Calu3 (cell line): ENCODE measurements at regions not wholly inside any gene's neighbourhood (a gene's known extent, or its start where the extent isn't known, plus 50 kb on each side); places are given as distances from the start of the nearest gene placed in this dataset.

Source experiments
- BruUV-seq: library from RNA; stranded (reverse); fragments of 400-500 nt; replicated peaks from 2 replicates; lab custom pipeline; 2021; lab: Mats Ljungman, UMichigan
- CTCF ChIA-PET: fragments of 300-600 bp; sonication (Branson Sonifier 250); formaldehyde crosslinking; loops from one replicate; lab custom pipeline; 2022; ENCODE audit warnings: antibody characterized with exemption; lab: Charles Lee
- DNase-seq: peaks from one replicate; pipeline ENCODE4 v3.0.0; 2022
- H3K27ac Mint-ChIP-seq: one replicate; pipeline ENCODE4 v1.8.0; 2022; ENCODE audit warnings: mixed read lengths; ENCODE audit not compliant: unreplicated experiment
- H3K27me3 Mint-ChIP-seq: one replicate; pipeline ENCODE4 v1.8.0; 2022; ENCODE audit warnings: mixed read lengths; ENCODE audit not compliant: unreplicated experiment
- H3K36me3 Mint-ChIP-seq: one replicate; pipeline ENCODE4 v1.8.0; 2022; ENCODE audit warnings: mild to moderate bottlenecking, moderate library complexity, mixed read lengths; ENCODE audit not compliant: insufficient read depth, unreplicated experiment
- H3K4me1 Mint-ChIP-seq: one replicate; pipeline ENCODE4 v1.8.0; 2022; ENCODE audit warnings: mild to moderate bottlenecking, low read depth, mixed read lengths; ENCODE audit not compliant: unreplicated experiment
- H3K4me3 Mint-ChIP-seq: one replicate; pipeline ENCODE4 v1.8.0; 2022; ENCODE audit warnings: mild to moderate bottlenecking, low read depth, moderate library complexity, mixed read lengths; ENCODE audit not compliant: unreplicated experiment
- H3K9me3 Mint-ChIP-seq: one replicate; pipeline ENCODE4 v1.8.0; 2022; ENCODE audit warnings: low read depth, mixed read lengths; ENCODE audit not compliant: unreplicated experiment
- intact Hi-C: fragments of 100-400 bp; cut with micrococcal nuclease; formaldehyde crosslinking; loops from one replicate; pipeline ENCODE4 v1.10.0; 2022; ENCODE audit not compliant: unreplicated experiment
- TF ChIP-seq, protein P1 (sequence below): fragments of 200-600 bp; IDR thresholded peaks from one replicate; pipeline ENCODE4 v1.8.0; 2022; ENCODE audit warnings: antibody characterized with exemption; ENCODE audit not compliant: unreplicated experiment

GRCh38 chr7:10239695-10240345 lies 733.9 kb upstream of the PHF14 start:
- Mint-ChIP-seq H3K4me1 (no peaks in the 10 kb centered on the region), H3K27ac (no peak overlapping the region)
- TF ChIP-seq, protein P1, sequence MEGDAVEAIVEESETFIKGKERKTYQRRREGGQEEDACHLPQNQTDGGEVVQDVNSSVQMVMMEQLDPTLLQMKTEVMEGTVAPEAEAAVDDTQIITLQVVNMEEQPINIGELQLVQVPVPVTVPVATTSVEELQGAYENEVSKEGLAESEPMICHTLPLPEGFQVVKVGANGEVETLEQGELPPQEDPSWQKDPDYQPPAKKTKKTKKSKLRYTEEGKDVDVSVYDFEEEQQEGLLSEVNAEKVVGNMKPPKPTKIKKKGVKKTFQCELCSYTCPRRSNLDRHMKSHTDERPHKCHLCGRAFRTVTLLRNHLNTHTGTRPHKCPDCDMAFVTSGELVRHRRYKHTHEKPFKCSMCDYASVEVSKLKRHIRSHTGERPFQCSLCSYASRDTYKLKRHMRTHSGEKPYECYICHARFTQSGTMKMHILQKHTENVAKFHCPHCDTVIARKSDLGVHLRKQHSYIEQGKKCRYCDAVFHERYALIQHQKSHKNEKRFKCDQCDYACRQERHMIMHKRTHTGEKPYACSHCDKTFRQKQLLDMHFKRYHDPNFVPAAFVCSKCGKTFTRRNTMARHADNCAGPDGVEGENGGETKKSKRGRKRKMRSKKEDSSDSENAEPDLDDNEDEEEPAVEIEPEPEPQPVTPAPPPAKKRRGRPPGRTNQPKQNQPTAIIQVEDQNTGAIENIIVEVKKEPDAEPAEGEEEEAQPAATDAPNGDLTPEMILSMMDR, result no peak

GRCh38 chr7:10245406-10245805 lies 728.3 kb upstream of the PHF14 start:
- no TSS peak for BruUV-seq
- Mint-ChIP-seq H3K4me3 (no peak overlapping the region), H3K9me3 (peaks cover 15% of the 10 kb centered on the region), H3K27me3 (no peaks in the 10 kb centered on the region), H3K36me3 (no peaks in the 10 kb centered on the region), H3K4me1 (no peaks in the 10 kb centered on the region), H3K27ac (no peak overlapping the region)
- intact Hi-C loops, result no loop called here
- CTCF ChIA-PET, result no interaction called here
- TF ChIP-seq, protein P1, result no peak
- no peak for DNase-seq

More at GRCh38 chr7:10239695-10240345, 733.9 kb upstream of the PHF14 start:
- peaks cover 4% of the 10 kb centered on the region for H3K9me3 Mint-ChIP-seq
- no peaks in the 10 kb centered on the region for H3K27me3 Mint-ChIP-seq
- H3K4me3 Mint-ChIP-seq, result no peak overlapping the region
- BruUV-seq, result no TSS peak
- intact Hi-C loops, result no loop called here
- DNase-seq, result no peak
- H3K36me3 Mint-ChIP-seq, result peaks cover 4% of the 10 kb centered on the region
- CTCF ChIA-PET, result no interaction called here

DNA sequence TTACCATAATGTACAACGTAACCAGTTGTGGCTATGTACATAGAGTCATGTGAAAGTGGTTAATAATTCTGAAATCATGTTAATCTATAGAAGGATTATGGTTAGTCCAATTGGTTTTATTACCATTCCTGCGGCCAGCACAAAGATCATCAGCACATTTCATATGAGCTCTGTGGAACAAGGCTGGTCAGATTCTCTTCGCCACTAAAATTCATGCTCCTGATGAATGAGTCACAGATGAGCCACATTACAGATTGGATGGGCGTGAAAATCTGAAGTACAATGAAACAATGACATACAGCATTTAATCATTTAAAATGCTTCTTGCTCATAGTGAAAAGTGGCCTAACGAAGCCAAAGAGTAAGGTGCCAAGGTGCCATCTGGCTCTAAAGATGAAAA lies 716.2 kb upstream of the PHF14 start:
- DNase-seq, result no peak
- no peaks in the 10 kb centered on the region for H3K36me3 Mint-ChIP-seq
- TF ChIP-seq, protein P1, result no peak
- no peak overlapping the region for H3K4me3 Mint-ChIP-seq
- H3K27me3 Mint-ChIP-seq, result no peaks in the 10 kb centered on the region
- peaks cover 2% of the 10 kb centered on the region for H3K9me3 Mint-ChIP-seq
- CTCF ChIA-PET, result no interaction called here
- intact Hi-C loops, result no loop called here
- peaks cover 3% of the 10 kb centered on the region for H3K4me1 Mint-ChIP-seq
- H3K27ac Mint-ChIP-seq, result no peak overlapping the region
- BruUV-seq, result no TSS peak

DNA sequence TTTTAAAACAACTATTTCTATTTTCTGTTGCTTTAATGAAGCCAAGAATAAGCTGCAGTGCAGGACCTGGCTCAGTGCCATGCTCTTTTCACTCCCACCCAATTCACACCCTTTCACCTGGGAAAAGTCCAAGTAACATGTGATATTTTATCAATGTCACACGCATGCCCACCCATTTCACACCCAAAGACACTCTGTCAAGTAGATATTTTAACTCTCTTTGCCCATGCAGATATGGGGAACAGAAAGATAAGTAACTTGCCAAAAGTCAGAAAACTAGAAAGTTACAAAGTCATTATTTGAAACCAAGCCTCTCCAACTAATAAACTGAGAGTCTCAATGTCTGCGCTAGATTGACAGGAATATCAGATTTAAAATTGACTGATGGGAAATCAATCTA lies 706.7 kb upstream of the PHF14 start:
- no peak for DNase-seq
- Mint-ChIP-seq H3K9me3 (peaks cover 4% of the 10 kb centered on the region), H3K27me3 (no peaks in the 10 kb centered on the region), H3K4me3 (no peak overlapping the region), H3K27ac (no peak overlapping the region), H3K36me3 (no peaks in the 10 kb centered on the region), H3K4me1 (peaks cover 26% of the 10 kb centered on the region)
- BruUV-seq, result no TSS peak
- TF ChIP-seq, protein P1, result no peak
- CTCF ChIA-PET, result no interaction called here
- intact Hi-C loops, result no loop called here
